ENCODE measurements at regions not wholly inside any gene's neighbourhood (a gene's known extent, or its start where the extent isn't known, plus 50 kb on each side); places are given as distances from the start of the nearest gene placed in this dataset.

- TF ChIP-seq EZH2 (IDR thresholded peaks at IDR 0.05) (no peak), POLR2AphosphoS5 (IDR thresholded peaks at IDR 0.05; ENCODE audit: borderline replicate concordance, low read depth, low read length) (no peak), FOXP2 (optimal IDR thresholded peaks at IDR 0.05; ENCODE audit: control extremely low read depth, extremely low read length, insufficient read depth) (no peak)
Observed at GRCh38 chr6:115055579-115055978, 712.8 kb upstream of the HS3ST5 start.

Data from SK-N-MC (cell line).